Esophagus muscularis mucosa (tissue), 3 donors: ENCODE measurements at regions not wholly inside any gene's neighbourhood (a gene's known extent, or its start where the extent isn't known, plus 50 kb on each side); places are given as distances from the start of the nearest gene placed in this dataset.

ENCODE experiments used
- POLR2AphosphoS5 ChIP-seq, 2 donors: sonication (generic); formaldehyde crosslinking; IDR thresholded peaks; one replicate each; pipeline ENCODE4 v1.6.1; 2017; ENCODE audit warnings: antibody characterized with exemption in 2 of 2
- TF ChIP-seq, protein P1 (sequence below), 3 experiments: fragments of 200-600 bp in 2 of 3; fragments of 450-650 bp in 1 of 3; sonication (generic) in 2 of 3; IDR thresholded peaks; one replicate each; pipeline ENCODE4 v1.5.1; 2017 to 2019; ENCODE audit warnings: antibody characterized with exemption in 3 of 3, mild to moderate bottlenecking in 2 of 3, moderate library complexity in 1 of 3

DNA sequence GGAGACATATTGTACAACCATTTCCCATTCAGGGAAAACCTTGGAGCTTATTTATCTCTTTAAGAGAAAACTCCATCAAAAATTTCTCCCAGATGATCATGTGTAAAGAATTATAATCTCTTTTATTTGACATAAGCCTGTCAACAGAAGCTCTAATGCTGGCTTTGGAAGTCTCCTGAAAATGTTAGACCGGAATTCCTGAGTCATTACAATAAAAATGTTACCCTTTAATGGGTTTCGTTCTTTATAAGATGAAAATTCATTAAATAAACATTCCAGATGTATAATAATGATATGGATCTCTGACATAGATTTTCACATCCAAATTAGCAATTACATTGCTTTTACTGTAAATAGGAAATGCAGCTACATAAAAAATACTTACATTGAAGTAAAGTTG is 1036.4 kb downstream of the EFNA5 start:
- TF ChIP-seq POLR2AphosphoS5 (IDR thresholded peaks at IDR 0.05) = no peak
- TF ChIP-seq, protein P1, sequence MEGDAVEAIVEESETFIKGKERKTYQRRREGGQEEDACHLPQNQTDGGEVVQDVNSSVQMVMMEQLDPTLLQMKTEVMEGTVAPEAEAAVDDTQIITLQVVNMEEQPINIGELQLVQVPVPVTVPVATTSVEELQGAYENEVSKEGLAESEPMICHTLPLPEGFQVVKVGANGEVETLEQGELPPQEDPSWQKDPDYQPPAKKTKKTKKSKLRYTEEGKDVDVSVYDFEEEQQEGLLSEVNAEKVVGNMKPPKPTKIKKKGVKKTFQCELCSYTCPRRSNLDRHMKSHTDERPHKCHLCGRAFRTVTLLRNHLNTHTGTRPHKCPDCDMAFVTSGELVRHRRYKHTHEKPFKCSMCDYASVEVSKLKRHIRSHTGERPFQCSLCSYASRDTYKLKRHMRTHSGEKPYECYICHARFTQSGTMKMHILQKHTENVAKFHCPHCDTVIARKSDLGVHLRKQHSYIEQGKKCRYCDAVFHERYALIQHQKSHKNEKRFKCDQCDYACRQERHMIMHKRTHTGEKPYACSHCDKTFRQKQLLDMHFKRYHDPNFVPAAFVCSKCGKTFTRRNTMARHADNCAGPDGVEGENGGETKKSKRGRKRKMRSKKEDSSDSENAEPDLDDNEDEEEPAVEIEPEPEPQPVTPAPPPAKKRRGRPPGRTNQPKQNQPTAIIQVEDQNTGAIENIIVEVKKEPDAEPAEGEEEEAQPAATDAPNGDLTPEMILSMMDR (IDR thresholded peaks at IDR 0.05) = no peak
